GM18868 (cell line): ENCODE measurements at regions not wholly inside any gene's neighbourhood (a gene's known extent, or its start where the extent isn't known, plus 50 kb on each side); places are given as distances from the start of the nearest gene placed in this dataset.
"Not testable (repeated sequence)": the region's sequence is repeated elsewhere in the genome, so short reads cannot be mapped to it uniquely, and the experiment has no call there.

Source experiments
- ATAC-seq: cut with Tn5 transposase; IDR thresholded peaks from one replicate; pipeline ENCODE4 v1.9.1; 2021; ENCODE audit warnings: mild to moderate bottlenecking, moderate library complexity; ENCODE audit not compliant: unreplicated experiment

DNA sequence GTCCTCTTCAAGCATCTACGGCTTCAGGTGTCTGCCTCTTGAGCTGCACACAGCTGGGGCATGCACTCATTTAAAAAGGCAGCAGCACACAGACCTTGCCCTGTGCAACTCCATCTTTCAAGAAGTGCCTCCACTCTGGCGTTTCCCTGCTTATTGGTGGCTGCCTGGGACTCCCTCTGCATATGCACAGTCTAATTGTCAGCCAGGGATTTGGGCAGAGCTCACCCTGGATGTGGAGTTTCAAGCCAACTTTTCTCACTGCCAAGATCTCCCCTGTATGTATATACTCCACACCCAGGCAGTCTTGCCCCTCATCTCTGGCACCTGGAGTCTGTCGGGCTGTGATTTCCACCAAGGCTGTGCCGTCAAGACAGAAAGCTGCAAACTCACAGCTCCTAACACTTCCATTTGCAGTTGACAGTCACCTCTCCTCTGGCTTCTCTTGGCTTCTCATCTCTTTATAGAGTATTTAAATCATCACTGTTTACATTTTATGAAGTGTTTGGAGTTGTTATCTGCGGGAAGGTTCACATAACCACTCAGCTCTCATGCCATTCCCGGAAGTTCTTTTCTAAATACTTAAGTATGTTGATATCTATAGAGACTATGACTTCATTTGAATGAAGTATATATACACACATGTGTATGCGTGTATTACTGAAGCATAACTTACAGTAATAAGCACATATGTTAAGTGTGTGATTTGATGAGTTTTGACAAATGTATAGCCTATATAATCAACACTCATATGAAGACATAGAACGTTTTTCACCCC lies 128.2 kb downstream of the NPIPB11 start:
- ATAC-seq = not testable (repeated sequence)

DNA sequence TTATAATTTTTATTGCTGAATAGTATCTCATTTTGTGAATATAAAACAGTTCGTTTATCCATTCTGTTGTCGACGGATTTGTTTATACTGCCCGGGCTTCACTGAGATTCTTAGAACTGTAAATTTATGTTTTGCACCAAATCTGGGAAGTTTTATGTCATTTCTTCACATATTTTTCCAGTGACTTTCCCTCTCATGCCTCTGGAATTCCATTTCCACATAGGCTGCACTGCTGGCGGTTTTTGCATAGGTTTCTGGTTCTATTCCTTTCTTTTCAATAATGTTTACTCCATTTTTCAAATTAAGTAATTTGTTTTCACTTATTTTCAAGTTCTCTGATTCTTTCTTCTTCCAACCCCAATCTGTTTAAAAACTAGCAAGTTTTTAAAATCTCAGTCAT lies 130.1 kb downstream of the NPIPB11 start:
- ATAC-seq = not testable (repeated sequence)

DNA sequence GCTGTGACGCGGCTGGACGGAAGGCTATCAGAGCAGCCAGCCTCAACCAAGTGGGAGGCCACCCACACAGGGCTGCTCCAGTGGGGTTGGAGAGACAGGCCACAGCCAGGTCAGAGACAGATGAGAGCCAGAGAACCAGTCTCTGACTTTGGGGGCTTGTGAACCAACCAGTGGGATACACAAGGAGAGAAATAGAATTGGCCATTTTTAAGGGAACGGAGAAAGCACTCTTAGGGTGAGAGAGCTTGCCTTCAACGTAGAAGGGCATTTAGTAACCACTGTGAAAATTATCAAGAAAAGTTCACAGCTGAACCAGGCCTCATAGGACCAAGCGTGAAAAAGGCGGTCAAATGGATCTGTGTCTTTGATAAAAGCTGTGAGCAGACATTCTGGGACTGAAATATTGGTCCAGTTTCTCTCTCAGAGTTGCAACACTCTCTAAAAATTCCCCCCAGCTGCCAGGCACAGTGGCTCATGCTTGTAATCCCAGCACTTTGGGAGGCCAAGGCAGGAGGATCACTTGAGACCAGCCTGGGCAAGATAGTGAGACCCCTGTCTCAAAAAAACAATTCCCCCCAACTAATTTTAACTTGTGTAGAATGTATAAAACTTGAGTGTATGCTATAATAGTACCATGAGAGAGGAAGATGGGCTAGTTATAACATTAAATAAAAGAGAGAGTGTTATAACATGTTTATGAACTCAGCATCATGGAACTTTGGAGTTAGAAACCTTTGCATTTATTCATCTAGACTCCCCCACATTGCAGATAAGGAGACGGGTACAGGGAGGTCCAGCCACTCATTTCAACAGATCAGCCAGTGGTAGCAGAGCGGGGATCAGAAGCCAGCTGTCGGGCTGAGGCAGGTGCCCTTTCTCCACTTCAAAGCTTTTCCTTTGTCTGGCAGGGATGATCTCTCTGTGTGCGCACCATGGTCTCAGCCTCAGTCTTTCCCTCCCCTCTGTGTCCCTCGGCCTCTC lies 132.2 kb downstream of the NPIPB11 start:
- not testable (repeated sequence) for ATAC-seq

DNA sequence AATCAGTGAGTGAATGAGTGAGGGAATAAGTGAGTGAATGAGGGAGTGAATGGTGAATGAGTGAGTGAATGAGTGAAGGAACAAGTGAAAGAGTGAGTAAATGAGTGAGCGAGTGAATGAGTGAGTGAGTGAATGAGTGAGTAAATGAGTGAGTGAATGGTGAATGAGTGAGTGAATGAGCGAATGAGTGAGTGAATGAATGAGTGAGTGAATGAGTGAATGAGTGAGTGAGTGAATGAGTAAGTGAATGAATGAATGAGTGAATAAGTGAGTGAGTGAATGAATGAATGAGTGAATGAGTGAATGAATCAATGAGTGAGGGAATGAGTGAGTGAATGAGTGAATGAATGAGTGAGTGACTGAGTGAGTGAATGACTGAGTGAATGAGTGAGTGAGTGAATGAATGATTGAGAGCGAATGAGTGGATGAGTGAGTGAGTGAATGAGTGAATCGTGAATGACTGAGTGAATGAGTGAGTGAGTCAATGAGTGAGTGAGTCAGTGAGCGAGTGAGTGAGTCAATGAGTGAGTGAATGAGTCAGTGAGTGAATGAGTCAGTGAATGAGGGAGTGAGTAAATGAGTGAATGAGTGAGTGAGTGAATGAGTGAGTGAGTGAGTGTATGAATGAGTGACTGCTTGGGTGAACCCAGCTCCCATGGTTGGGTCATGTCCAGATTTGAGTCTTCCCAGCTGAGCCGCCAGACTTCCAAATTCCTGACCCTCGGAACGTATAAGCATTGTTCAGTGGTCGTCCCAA lies 133.0 kb downstream of the NPIPB11 start:
- ATAC-seq = not testable (repeated sequence)

DNA sequence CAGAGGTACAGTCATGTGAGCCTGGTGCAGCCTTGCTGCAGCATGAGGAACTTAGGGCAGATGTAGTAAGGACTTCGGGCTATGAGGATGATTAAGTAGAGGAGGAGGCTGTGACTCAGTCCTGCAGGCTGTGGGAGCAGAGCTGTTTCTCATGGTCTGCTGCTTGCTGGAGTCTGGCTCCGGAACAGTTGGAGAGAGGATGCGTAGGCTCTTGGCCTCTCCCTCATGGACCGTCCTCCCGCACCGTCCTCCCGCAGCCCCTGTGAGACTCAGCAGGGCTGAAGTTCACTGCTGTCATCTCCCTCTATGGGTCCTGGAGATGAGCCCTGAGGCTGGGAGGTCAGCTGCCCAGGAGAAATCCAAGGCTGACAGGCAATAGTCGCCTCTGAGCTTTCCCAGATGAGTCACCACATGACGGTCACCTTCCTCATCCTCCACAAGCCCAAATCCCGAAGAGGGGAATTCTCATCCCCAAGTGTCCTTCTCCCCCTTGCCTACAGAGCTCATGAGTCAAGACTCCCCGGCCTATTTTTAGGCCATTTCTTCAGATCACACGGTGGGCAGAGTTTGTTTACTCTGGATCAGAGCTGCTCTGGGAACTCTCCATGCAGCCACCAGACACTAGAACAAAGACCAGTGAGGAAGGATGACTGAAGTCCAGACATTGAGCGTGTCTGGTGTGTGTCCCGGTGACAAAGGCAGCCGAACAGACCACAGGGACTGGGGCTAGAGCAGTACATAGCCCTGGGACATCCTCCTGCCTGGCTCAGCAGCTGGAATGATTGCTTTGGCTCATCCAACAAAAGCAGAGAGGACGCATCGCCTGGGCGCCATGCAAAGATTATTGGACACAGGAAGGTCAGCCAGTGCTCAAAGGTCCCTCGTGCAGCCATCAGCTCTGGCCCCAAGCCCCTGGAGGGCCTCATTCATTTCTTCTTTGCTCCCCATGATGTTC lies 134.5 kb downstream of the NPIPB11 start:
- ATAC-seq = not testable (repeated sequence)

DNA sequence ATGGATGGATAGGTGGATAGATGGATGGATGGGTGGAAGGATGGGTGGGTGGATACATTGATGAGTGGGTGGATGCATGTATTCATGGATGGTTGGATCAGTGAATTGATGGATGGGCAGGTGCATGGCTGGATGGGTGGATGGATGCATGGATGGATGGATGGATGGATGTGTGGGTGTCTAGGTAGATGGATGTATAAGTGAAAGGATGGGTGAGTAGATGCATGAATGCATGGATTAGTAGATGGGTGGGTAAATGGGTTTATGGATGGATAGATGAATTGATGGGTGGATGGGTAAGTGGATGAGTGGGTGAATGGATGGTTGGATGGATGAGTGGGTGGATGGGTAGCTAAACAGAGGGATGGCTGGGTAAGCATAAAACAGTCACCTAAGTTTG lies 135.6 kb downstream of the NPIPB11 start:
- ATAC-seq = not testable (repeated sequence)

DNA sequence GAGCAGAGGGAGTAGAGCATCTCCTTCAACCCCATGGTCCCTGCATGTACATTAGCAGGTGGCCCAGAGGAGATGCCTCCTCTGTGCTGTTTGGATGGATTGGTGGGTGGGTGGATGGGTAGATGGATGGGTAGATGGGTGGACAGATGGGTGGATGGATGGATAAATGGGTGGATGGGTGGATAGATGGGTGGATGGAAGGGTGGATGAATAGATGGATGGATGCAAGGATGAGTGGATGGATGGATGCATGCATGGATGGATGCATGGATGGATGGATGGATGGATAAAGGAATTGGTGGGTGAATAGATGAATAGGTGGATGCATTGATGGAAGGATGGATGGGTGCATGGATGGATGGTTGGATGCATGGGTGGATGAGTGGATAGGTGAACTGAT lies 136.5 kb downstream of the NPIPB11 start:
- ATAC-seq = not testable (repeated sequence)

DNA sequence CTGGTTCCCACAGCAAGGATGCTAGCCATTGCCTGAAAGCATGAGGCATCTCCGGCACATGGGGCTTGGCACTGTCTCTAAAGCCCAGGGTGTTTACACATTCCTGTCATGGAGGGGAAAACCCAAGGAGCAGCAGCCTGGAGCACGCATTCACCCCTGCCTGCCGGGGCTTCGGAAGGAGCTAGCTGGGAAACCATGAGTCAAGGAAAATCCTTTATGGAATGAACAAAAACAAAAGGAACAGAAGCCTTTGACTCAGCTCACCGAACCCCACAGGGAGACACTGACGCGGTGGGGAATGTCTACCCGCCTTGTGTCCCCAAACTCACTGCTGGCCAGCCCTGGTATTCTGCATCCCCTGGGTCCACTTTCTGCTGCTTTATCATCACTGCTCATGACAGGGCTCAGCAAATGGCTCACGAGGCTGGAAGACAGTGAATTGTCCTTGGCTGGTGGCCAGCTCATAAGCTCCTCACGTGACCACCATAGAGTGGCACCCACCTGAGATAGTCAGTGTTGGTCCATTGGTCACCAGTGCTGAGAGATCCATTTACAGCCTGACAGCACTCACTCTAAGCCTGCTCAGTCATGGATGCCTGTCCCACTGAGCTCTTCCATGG lies 137.2 kb downstream of the NPIPB11 start:
- not testable (repeated sequence) for ATAC-seq

DNA sequence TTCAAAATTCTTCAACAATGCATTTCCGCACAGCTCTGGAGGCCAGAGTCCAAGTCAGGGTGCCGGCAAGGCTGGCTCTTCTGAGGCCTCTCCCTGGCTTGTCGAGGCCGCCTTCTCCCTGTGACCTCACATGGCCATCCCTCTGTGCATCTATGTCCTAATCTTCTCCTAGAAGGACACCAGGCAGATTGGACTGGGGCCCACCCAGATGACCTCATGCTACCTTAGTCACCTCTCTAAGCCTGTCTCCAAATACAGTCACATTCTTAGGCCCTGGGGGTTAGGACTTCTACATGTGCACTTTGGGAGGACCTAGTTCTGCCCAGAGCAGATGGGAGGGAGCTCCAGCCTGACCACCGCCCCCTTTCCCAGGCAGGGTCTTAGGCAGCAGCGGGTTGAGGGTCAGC lies 137.7 kb downstream of the NPIPB11 start:
- ATAC-seq = not testable (repeated sequence)

DNA sequence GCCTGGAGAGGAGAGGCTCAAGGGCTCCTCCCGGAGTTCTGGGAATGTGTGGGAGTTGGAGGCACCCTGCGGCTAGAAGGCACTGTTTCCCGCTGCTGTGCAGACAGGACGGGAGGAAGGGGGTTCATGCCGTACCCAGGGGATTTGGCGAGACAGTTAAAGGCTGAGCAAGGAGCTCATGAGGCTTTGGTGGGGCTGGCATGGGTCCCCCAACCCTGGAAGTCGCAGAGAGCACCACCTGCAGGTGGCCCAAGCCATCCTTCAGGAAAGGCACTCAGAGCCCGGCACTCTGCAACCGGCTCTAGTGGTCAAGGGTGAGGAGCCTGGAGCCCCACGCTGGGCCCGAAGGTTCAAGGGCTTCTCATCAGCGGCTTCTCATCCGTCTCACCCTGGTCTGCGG lies 138.2 kb downstream of the NPIPB11 start:
- not testable (repeated sequence) for ATAC-seq

DNA sequence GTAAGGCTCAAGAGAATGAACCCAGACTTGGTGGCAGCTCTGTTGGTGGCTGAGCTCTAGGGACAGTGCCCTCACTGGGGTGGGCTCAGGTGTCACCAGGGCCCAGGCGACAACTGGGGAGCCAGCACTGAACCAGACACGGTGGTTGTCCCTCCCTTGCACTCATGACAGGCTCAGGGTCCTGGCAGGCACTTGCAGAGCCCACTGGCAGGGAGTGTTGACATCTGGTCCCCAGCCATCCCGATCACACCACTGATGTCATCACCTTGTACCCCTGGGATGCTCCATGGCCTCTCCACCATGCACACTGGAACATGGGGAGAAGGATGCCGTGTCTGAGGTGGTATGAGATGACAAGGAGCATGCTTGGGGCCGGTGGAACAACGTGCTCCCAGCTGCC lies 138.6 kb downstream of the NPIPB11 start:
- not testable (repeated sequence) for ATAC-seq

DNA sequence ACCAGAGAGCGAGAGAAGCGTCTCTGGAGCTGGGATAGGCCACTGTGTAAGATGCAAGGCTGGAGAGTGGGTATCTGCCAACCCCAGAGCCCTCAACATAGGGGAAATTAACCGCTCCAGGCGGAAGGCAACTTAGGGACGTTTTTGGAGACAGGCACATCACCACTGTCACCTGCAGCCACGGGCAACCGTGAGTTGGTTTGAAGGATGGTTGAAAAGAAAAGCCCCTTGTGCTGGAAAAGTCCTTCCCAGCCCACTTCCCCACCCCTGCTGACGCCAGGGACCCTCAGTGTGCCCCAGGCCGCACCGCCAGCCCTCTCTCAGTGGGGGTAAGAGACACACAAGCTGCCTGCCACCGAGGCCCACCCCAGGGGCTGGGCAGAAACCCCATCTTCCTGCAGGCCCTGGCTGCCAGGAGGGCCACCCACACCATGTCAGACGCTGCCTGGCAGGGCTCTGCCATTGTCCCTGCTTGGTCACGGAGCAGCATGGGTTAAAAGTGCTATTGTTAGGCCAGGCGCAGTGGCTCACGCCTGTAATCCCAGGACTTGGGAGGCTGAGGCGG lies 139.4 kb downstream of the NPIPB11 start:
- not testable (repeated sequence) for ATAC-seq

DNA sequence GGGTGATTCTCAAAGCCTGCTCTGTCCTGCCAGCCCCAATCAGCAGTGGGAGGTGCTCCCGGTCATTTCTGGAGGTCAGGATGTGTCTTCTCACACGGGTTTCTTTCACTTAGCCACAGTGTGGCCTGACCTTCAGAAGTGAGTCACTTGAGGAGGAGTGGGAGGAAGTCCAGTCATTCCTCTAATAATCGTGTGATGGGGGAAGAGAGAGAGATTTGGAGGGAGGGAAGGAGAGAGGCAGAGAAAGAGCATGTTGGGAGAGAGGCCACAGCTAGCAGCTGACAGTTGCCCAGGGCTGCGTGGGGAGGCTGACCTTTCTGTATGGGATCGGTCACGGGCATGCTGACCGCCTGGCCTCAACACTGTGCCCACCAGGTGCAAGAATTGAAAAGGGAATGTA lies 139.9 kb downstream of the NPIPB11 start:
- ATAC-seq = not testable (repeated sequence)

DNA sequence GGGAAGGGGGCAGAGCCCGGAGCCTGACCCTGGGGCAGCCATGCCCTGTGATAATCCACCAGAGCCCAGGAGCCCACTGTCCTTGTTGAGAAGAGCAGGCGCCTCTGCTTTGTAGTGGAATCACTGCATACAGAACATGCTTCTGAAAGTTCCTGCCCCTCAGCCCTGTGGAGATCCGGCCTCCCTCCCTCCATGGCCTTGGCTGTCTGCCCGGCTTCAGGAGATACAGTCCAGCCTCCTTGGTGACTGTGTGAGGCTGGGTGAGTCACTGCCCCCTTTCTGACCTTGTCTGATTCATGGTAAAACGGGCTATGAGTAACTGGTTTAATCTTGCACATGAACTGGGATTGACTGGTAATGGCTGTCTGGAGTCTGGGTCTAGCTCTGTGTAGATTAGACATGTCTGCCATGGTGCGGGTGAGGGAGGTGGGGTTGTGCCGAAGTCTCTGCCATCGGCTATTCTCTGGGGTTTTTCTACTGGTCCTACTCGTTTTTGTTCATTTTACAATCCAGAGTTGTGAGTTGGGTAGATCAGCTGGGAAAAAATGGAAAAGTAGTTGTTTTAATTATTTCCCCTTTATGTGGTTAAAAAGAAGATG lies 141.2 kb downstream of the NPIPB11 start:
- not testable (repeated sequence) for ATAC-seq

DNA sequence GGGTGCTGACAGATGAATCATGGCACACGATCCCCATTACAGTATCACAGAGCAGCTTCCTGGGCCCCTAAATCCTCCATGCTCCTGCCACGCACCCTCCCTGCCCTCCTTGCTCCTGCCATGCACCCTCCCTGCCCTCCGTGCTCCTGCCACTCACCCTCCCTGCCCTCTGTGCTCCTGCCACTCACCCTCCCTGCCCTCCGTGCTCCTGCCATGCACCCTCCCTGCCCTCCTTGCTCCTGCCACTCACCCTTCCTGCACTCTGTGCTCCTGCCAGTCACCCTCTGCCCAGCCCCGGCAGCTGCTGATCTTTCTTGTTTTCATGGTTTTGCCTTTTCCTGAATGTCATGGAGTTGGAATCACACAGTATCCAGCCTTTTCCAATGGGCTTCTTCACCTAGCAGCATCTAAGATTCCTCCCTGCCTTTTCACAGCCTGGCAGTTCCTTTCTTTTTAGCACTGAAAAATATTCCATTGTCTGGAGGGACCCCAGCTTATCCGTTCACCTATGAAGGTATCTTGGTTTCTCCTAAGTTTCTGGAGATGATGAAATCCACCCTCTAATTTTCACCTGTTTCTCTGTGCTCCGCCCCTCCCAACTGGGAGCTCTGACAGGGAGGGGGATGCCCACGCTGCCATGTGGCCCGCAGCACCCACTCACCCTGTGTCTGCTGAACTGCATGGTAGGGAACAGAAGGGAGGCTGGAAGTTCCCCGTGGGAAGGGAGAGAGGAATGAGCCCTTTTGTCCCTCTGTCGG lies 142.3 kb downstream of the NPIPB11 start:
- ATAC-seq = not testable (repeated sequence)

DNA sequence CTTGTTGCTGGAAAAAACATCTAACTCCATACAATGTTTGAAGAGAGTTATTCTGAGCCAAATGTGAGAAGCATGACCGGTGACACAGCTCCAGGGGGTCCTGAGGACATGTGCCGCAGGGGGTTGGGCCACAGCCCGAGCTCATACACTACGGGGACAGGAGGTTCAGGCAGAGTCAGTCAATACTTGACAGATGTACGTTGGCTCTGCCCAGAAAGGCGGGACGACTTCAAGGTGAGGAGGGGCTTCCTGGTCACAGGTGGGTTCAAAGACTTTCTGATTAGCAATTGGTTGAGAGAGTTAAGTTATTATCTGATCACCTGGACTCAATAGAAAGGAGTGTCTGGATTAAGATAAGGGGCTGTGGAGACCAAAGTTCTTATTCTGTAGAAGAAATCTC lies 143.8 kb downstream of the NPIPB11 start:
- ATAC-seq = not testable (repeated sequence)

DNA sequence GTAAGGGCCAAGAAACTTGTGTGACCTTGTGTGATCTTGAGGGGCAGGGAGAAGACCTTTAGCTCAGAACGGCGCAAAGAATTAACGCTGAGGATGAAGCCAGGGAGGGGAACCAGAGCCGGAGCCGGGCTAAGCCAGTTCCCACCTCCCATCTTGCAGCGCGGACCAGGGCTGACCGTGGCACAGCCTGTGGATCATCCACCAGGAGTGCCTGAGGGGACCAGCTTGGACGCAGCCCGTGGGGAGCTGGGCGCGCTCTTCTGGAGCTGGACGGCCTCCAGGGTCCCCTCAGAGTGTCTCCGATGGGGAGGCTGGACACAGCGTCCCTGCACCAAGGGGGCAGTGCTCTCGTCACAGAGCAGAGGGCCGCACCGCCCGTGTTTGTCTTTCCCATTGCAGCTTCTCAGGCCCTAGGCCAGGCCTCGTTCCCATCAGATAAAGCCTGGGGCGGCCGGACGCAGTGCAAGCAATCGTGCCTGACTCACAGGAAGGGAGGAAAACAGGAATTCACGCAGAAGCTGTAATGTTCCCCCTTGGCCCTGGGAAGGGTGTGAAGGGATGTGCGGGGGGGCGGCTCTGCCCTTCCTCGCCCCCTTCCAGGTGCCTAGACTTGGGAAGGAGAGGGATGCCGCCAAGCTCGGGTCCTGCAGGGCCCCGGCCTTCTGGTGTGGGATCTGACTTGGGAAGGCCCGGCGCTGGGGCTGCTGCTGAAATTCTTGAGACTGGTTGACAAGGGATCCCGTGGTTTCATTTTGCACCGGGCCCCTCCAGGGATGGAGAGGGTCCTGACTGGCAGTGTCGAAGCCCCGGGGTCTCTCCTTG lies 144.9 kb downstream of the NPIPB11 start:
- ATAC-seq = not testable (repeated sequence)
